Spinal cord (tissue), 9 donors: ENCODE measurements at regions not wholly inside any gene's neighbourhood (a gene's known extent, or its start where the extent isn't known, plus 50 kb on each side); places are given as distances from the start of the nearest gene placed in this dataset.
"Not testable (repeated sequence)": the region's sequence is repeated elsewhere in the genome, so short reads cannot be mapped to it uniquely, and the experiment has no call there.

Experiments
- DNase-seq, 6 donors: peaks; one replicate each; pipeline versions ENCODE4 v3.0.0 to v3.0.0-alpha.2; 2013 to 2015; ENCODE audit warnings: low spot score in 6 of 6, low read depth in 4 of 6
- H3K27ac ChIP-seq: one replicate; pipeline ENCODE4 v1.5.1; 2013; ENCODE audit warnings: low read depth, low read length, control low read depth
- H3K27me3 ChIP-seq: one replicate; pipeline ENCODE4 v1.6.1; 2013; ENCODE audit warnings: low read length; ENCODE audit not compliant: control insufficient read depth, insufficient read depth
- H3K36me3 ChIP-seq: one replicate; pipeline ENCODE4 v1.6.1; 2013; ENCODE audit warnings: low read length; ENCODE audit not compliant: control insufficient read depth, insufficient read depth
- H3K4me1 ChIP-seq: one replicate; pipeline ENCODE4 v1.6.1; 2013; ENCODE audit warnings: low read length; ENCODE audit not compliant: control insufficient read depth, insufficient read depth
- H3K4me3 ChIP-seq: one replicate; pipeline ENCODE4 v1.5.1; 2013; ENCODE audit warnings: low read depth, low read length, control low read depth
- H3K9me3 ChIP-seq: one replicate; pipeline ENCODE4 v1.6.1; 2013; ENCODE audit warnings: low read length; ENCODE audit not compliant: control insufficient read depth, insufficient read depth
- WGBS: methylation state at CpG from one replicate; pipeline ENCODE4 v1.1.5; 2013; ENCODE audit warnings: missing lambda C conversion rate; ENCODE audit not compliant: insufficient coverage; 5-methylcytosine and 5-hydroxymethylcytosine counted together
- donor health status: healthy.

GRCh38 chr11:57047610-57048009 is 58.9 kb downstream of the OR5AK2 start:
- no peaks in the 10 kb centered on the region for H3K36me3 ChIP-seq
- no peaks in the 10 kb centered on the region for H3K4me1 ChIP-seq
- DNase-seq, result no peak
- no peaks in the 10 kb centered on the region for H3K27me3 ChIP-seq
- H3K9me3 ChIP-seq, result no peaks in the 10 kb centered on the region
- H3K27ac ChIP-seq, result no peak overlapping the region
- H3K4me3 ChIP-seq, result no peak overlapping the region

DNA sequence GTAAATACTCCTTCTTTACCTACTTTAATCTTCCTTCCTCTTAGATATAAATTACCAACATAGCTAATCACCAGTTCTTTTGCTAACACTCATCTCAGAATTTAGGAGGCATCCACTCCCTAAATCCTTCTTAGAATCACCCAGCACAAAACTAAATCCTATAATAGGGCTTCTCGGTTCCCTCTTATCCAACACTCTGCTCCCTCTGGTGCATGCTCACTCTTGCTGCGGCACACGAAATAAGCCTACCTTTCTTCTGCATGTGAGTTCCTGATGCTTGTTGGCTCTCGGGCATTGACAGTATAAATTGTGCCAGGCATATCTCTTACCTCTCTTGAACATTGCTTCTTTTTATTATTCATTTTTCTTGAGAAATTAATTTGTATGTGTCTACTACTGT is 61.0 kb downstream of the OR5AK2 start:
- H3K36me3 ChIP-seq, result no peaks in the 10 kb centered on the region
- no peak overlapping the region for H3K4me3 ChIP-seq
- H3K27ac ChIP-seq, result no peak overlapping the region
- no peaks in the 10 kb centered on the region for H3K4me1 ChIP-seq
- no peaks in the 10 kb centered on the region for H3K27me3 ChIP-seq
- H3K9me3 ChIP-seq, result no peaks in the 10 kb centered on the region
- WGBS, result 85% methylated on average over 3 of the region's 4 CpGs
- no peak for DNase-seq

GRCh38 chr11:57054817-57055216 is 66.1 kb downstream of the OR5AK2 start:
- H3K9me3 ChIP-seq, result no peaks in the 10 kb centered on the region
- H3K36me3 ChIP-seq, result no peaks in the 10 kb centered on the region
- no peak overlapping the region for H3K27ac ChIP-seq
- no peak overlapping the region for H3K4me3 ChIP-seq
- H3K4me1 ChIP-seq, result no peaks in the 10 kb centered on the region
- H3K27me3 ChIP-seq, result no peaks in the 10 kb centered on the region
- no peak for DNase-seq

DNA sequence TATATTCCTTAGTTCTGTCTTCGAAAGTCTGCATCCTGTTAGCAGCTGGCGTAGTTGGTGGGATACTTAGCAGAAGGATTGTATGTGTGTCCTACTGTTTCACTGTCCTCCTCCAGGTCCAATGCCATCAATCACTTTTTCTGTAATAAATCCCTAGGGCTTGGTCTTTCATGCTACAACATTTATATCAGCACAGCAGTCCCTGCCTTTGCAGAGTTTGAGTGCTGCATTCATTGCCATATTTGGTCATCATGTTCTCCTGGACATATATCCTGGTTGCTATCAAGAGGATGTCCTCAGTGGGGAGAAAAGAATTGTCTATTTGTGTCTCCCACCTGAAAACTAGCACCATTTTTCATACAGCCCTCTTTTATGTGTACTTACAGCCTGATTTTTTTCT is 67.0 kb downstream of the OR5AK2 start:
- H3K36me3 ChIP-seq, result no peaks in the 10 kb centered on the region
- H3K27me3 ChIP-seq, result no peaks in the 10 kb centered on the region
- WGBS, result no CpG with 5 or more reads among the region's 2 CpGs
- DNase-seq, result no peak
- H3K9me3 ChIP-seq, result no peaks in the 10 kb centered on the region
- H3K4me1 ChIP-seq, result no peaks in the 10 kb centered on the region
- H3K27ac ChIP-seq, result no peak overlapping the region
- no peak overlapping the region for H3K4me3 ChIP-seq

DNA sequence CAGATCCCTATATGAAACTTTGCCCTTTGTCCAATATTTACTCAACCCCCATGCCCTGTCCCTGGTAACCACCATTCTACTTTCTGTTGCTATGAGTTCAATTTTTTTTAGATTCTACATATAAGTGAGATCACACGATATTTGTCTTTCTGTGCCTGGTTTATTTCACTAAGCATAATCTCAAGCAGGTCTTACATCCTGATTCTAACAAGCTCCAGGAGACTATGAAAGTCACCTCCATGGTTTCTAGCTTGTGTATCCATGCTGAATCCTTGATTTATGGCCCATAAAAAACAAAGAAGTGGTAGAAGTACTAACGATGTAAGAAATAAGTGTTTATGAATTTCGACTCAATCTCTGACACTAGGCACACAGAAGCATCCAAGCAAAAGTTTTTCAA is 68.0 kb downstream of the OR5AK2 start:
- DNase-seq, result no peak
- no CpG with 5 or more reads among the region's 3 CpGs for WGBS
- Histone ChIP-seq H3K9me3 (no peaks in the 10 kb centered on the region), H3K27ac (no peak overlapping the region), H3K4me3 (no peak overlapping the region), H3K27me3 (no peaks in the 10 kb centered on the region), H3K4me1 (no peaks in the 10 kb centered on the region), H3K36me3 (no peaks in the 10 kb centered on the region)

GRCh38 chr11:57057561-57057960 is 68.8 kb downstream of the OR5AK2 start:
- H3K4me1 ChIP-seq, result no peaks in the 10 kb centered on the region
- no peak overlapping the region for H3K27ac ChIP-seq
- H3K4me3 ChIP-seq, result no peak overlapping the region
- no peak for DNase-seq
- H3K27me3 ChIP-seq, result no peaks in the 10 kb centered on the region
- no peaks in the 10 kb centered on the region for H3K36me3 ChIP-seq
- H3K9me3 ChIP-seq, result no peaks in the 10 kb centered on the region

GRCh38 chr11:57062957-57063356 is 74.2 kb downstream of the OR5AK2 start:
- H3K27ac ChIP-seq, H3K9me3 ChIP-seq, H3K4me1 ChIP-seq, H3K27me3 ChIP-seq, H3K36me3 ChIP-seq, DNase-seq, H3K4me3 ChIP-seq: not testable (repeated sequence)
- 93% methylated on average over 7 of the region's 7 CpGs for whole genome bisulfite sequencing

DNA sequence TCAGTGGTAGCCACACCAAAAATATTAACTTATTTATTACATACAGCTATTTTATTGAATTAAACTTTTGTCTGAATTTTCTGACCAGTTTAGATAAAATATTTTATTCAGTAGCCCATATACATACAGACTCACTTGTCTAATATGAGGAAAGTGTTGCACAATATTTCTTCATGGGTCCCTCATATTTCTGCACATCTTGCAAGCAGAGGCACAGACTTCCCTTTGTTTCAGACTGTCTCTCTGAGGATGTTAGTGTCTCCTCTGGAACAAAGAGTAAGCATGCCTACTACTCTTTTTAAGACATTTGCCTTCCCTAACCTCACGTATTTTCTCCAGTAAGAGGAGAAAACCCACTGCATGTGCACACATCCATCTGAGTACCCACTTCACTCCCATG is 81.2 kb downstream of the OR5AK2 start:
- Histone ChIP-seq H3K4me3 (no peak overlapping the region), H3K9me3 (no peaks in the 10 kb centered on the region), H3K4me1 (no peaks in the 10 kb centered on the region), H3K27me3 (no peaks in the 10 kb centered on the region), H3K36me3 (no peaks in the 10 kb centered on the region), H3K27ac (no peak overlapping the region)
- no peak for DNase-seq
- no CpG with 5 or more reads among the region's 1 CpG for WGBS

GRCh38 chr11:57071829-57072228 is 83.1 kb downstream of the OR5AK2 start:
- H3K27ac ChIP-seq, result no peak overlapping the region
- no peaks in the 10 kb centered on the region for H3K27me3 ChIP-seq

DNA sequence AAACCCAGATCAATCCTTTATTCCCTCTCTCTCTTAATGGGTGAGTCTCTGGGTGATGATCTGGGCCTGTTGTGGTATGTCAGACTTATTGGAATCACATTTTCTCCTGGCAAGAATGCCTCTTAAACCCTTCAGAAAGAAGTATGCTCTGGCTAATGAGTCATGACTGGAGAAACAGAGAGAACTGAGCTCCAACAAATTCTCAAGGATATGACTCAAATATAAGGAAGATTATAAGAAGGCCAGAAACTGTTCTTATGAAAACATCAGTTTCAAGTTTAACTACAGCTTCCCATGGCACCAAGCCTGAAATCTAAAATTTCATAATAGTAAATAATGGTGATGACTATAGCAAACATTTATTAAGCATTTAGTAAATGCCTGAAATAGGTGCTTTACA is 83.9 kb downstream of the OR5AK2 start:
- Histone ChIP-seq H3K27me3 (no peaks in the 10 kb centered on the region), H3K27ac (no peak overlapping the region), H3K4me3 (no peak overlapping the region), H3K9me3 (no peaks in the 10 kb centered on the region), H3K36me3 (no peaks in the 10 kb centered on the region), H3K4me1 (no peaks in the 10 kb centered on the region)
- no peak for DNase-seq

More at GRCh38 chr11:57071829-57072228, 83.1 kb downstream of the OR5AK2 start:
- Histone ChIP-seq H3K9me3 (no peaks in the 10 kb centered on the region), H3K4me3 (no peak overlapping the region), H3K36me3 (no peaks in the 10 kb centered on the region), H3K4me1 (no peaks in the 10 kb centered on the region)
- no peak for DNase-seq

DNA sequence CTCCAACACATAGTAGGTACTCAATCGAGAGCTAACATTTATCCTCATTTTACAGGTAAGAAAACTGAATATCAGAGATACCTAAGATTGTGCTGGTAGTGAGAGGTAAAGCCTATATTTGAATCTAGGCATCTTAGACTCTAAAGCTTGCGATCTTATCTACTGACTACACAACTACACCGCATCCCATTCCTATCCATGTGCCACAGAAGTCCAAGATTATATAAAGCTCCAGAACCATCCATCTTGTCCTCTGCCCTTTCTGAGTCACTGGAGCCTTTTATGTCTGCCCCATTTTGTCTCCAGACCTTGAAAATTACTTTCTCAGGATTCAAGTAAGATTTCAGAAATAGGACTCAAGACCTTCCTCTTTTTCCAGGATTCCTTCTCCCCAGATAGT is 84.4 kb downstream of the OR5AK2 start:
- DNase-seq, result no peak
- Histone ChIP-seq H3K27me3 (no peaks in the 10 kb centered on the region), H3K4me1 (no peaks in the 10 kb centered on the region), H3K4me3 (no peak overlapping the region), H3K36me3 (no peaks in the 10 kb centered on the region), H3K27ac (no peak overlapping the region), H3K9me3 (no peaks in the 10 kb centered on the region)
- 100% methylated on average over 2 of the region's 3 CpGs for WGBS
